ENCODE measurements at regions not wholly inside any gene's neighbourhood (a gene's known extent, or its start where the extent isn't known, plus 50 kb on each side); places are given as distances from the start of the nearest gene placed in this dataset.

DNA sequence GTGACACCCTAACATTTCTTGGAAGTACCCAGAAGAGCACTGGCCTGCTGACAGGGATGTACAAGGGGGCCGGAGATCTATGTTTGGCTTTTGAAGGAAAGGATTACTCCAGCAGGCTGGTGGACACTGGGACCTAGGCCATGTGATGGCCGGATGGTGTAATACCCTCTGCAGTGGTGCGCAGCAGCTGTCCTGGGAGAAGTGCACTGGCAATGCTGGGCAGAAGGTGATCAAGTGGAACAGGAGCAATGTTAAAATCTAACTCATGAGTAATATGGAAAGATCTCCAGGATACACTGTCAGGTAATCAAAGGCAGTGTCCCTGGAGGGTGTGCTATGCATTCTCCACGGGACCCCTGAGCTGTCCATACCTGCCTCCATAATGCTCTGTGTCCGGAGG, 71.2 kb upstream of the POMGNT2 start:
- no peak for DNase-seq

DNA sequence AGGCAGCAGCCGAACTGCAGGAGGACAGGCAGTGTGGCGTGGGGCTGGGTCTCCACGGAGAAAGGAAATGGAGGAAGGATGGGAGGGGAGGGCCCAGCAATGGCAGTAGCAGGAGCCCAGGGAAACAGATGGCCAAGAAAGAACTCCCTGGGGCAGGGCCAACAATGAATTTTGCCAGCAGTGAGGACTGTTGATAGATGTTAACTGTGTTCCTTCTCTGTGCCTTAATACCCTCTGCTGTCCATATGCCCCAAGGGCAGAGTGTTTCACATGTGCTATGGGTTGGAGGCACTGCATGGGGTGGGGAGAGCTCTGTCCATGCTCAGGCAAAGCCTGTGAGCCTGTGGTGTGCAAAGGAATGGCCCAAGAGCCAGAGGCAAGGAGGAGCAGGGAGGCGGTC, 70.8 kb upstream of the POMGNT2 start:
- DNase-seq = no peak

DNA sequence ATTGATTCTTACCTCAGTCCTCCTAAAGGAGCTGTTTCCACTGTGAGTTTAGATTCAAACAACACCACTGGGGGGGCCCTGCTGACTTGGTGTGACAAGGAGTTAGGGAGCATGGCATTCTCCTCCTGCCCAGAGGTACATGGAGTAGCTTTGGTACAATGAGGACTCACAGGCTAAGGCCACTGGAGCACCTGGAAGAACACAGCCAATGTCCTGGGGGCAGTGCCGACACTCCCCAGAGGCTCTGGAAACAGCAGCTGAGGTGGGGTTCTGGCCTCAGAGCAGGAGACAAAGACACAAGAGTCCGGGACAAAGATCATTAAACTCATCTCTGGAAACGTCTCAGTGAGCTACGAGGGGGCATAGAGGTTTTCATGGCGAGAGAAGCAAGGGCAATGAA, 69.7 kb upstream of the POMGNT2 start:
- no peak for DNase-seq

DNA sequence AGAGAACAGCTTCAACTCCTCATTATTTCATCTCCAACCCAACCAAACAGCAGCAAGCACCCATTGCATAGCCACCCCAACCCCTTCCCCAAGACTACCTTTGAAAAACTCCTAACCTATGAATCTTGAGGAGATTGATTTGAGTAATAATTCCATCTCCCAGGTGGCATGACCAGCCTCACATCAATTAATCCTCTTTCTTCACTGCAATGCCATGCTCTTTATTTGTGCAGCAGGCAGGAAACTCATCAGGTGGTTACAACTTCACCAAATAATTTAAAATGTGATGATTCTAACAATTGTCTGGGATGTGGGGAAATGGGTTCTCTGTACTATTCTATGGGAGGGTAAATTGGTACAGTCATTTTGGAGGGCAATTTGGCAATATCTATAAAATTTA, 68.1 kb upstream of the POMGNT2 start:
- no peak for DNase-seq

DNA sequence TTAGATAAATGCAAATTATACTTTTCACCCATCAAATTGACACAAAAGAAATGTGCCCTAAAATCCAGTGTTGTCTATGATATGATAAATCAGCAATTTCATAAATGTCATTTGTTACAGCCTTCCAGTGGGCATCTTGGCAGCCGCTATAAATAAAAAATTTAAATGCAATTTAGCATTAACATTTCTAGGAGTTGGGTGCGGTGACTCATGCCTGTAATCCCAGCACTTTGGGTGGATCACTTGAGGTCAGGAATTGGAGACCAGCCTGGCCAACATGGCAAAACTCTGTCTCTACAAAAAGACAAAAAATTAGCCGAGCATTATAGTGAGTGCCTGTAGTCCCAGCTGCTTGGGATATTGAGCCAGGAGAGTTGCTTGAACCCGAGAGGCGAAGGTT, 65.9 kb upstream of the POMGNT2 start:
- DNase-seq = no peak

DNA sequence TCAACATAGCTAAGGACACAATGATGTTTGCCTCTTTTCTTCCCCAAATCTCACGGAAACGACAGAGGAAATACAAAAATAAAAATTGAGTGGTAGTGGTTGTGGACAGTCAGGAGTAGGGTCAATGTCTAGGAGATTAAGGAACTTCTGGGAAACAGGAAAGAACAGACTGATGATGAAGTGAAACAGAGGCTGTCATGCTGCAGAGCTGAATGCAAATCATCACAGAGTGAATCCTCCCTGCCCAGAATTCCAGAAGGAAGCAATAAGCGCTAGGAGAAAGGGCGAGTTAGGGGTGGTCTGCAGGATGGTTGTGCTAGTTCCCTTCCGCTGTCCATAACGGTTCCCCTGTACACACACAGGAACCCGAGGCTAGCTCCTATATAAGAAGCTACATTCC, 64.7 kb upstream of the POMGNT2 start:
- DNase-seq = no peak

DNA sequence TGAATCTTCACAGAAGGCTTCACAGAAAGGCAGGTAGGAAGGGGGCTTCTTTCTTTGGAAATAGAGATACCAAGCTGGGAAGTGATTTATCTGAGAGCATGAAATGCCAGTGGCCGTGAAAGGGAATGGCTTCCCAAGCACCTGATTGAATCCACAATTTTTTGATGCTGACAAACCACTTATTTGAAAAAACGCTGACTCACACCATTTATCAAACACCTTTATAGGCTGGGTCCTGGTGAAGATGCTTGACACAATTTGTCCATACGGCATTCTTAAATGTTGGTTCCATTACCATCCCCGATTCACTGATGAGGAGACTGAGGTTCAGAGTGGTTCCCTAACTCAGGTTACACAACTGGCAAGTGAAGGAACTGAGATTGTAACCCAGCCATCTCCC, 64.1 kb upstream of the POMGNT2 start:
- no peak for DNase-seq

DNA sequence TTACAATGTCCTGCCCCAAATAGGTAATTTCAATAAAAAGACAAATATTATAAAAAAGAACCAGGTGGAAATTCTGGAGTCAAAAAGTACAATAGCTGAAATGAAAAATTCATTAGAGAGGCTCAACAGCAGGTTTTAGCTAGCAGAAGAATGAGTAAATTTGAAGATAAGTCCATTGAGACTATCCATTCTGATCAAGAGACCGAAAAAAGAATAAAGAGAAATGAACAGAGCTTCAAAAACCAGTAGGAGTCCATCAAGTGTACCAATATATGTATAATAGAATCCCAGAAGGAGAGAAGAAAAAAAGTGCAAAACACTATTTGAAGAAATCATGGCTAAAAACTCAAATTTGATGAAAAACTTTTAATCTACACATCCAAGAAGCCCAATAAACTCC, 60.5 kb upstream of the POMGNT2 start:
- no peak for DNase-seq

DNA sequence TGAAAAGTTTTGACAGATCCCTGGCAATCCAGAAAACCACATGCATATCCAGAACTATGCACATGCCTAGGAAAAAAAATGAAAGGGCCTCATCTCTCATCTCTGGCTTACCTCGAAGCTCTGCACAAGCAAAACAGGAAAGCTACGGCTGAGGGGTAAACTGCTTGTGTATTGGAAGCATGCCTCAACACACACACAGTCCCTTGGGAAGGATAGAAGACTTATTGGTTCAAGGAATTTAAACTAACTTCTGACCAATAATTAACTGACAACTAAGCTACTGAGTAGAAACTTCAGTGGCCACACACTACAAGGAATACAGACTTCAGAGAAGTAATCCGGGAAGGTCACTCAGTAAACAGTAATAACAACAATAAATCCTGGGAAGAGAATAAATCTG, 59.9 kb upstream of the POMGNT2 start:
- DNase-seq = no peak

DNA sequence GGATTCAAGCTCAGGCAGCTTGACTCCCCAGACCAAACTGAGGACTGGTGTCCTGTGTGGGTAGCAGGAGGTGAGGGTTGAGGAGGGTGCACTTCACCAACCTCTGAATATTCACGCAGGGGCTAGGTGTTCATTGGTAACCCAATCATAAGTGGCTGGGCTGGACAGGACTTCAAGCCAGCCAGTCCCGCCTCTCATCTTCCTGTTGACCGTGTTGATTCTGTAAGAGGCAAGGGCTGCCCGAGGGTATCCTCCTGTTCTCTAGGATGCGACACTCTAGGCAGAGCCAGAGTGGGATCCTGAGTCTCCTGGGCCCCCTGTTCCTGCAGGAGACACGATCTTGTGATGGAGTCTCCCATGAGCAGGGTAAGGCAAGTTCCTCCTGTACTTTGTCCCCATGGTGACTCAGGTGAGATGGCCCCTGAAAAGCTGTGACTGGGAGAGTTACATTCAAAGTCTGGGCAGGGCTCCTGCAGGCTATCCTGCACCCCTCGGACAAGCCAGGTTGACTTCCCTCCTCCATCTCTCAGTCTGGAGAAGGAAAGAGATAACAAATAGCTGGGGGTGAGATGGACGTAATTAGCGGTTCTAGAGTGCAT, 58.1 kb upstream of the POMGNT2 start:
- no peak for DNase-seq

DNA sequence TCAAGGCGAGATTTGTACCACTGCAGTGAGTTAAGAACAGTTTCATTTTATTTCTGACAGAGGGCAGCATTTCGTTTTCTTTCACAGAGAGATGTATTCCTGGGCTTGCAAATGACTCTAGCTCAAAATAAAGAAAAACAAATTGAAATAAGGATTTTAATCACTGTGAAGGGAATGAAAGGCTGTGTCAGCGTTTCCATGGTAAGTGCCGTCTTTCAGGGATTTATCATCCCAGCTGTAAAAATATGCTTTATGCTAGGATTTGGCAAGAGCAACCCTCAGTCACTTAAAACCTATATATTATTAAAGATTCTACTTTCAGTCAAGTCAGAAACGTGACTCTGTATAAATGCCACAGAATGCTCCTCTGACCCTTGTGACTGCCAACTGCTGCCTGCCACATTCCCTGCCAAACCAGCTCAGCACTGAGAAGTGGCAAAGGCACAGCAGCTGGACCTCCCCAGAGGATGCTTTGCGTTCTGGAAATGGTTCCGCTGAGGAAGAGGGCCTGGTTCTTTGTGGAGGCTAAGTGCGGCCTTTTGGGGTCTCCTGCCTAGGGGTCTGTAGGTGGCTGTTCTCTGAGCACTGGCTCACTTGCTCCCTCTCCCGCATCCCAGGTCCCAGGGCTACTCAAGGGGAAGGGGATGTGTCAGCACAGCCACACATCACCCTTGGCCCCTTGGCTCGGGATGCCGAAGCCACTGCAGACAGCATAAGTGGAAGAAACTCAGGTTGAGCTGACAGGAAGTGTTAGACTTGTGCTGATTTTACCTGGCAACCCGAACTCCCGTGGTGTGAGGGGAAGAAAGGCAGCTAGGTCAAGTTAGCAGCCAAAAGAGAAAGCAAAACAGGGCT, 56.6 kb upstream of the POMGNT2 start:
- DNase-seq = peak; percentile 18

DNA sequence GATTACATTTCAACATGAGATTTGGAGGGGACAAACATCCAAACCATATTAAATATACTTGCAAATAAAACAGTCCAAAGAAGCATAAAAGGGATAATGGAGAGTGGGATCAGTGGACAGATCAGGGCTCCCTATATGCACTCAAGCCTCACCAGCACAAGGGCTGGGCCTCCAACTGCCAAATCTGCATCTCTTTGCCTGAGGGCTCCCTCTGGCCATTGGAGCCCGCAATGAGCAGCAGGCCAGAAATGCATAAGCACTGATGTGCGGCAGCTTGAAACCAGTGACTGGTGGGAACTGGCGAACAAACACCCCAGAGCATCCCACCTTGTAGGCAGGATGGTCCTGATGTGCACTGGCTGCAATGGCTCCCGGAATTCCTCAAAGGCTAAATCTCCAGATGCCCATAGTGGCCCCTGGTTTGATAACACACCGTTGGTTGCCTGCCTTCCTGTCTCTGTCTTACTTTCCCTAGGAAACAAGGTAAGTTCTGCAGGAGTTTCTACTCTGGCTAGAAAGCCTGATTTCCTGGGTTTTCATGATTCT, 55.9 kb upstream of the POMGNT2 start:
- no peak for DNase-seq

DNA sequence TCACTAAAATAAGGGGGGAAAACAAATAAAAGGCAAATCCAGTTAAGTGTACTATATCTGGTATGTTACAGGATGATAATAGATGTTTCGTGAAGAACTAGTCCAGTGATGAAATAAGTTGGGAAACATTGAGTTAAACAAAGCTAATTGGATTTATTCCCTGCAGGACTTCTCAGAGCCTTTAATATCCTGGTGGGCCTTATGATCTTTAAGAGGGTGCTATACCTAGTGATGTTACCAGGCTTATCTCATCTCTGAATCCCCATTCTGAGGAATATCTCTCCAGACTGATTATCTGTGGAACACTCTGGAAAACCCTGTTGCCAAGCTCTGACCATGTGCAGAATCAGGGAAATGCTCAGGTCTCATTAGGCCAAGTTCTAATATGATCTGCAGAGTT, 54.8 kb upstream of the POMGNT2 start:
- DNase-seq = no peak

DNA sequence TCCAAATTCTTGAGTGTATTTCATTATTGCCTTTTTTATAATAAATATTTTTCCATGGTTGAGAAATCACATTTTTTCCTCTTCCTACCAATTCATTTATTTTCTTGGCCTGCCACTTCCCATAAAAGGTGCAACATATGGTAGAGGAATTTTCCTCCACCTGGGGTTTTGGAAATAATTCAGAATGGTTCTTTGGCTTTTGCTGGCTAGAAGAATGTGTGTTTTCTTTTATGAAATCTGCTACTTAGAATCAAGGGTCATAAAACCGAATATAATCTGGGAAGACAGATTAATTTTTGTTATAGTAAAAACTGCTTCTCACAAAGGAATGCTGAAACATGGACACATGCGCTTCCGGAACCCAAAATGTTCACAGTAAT, 54.0 kb upstream of the POMGNT2 start:
- no peak for DNase-seq

DNA sequence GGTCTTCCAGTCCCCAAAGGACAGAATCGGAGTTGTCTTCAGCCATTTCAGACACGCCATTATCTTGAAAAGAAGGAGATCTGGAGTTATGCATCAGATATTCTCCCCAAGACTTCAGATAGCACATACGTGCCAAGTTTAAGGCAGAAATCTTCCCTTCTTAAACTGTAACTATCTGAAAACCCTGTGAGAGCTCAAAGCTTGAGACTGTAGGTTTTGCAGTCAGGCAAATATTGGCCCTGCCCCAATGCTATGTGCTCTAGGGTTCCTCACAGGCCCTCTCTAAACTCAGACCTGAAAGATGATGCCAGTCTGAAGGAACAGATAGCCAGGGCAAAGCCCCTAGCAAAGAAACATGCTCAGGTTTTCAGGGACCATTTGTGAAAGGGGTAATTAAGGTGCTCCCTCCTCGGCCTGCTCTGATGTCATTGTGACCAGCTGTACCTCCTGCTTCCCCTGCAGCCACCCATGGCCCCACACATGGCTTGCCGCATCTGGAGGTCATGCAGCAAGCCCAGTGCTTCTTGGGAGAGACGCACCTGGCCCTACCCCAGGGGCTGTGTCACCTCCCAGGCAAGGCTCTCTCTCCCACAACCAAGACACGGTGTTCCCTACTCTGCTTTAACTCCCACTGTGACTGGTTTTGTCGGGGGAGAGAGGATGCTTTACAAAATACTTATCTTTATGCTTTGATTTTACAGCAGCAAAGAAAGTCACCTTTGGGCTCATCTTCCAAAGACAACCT, 53.4 kb upstream of the POMGNT2 start:
- DNase-seq = no peak

DNA sequence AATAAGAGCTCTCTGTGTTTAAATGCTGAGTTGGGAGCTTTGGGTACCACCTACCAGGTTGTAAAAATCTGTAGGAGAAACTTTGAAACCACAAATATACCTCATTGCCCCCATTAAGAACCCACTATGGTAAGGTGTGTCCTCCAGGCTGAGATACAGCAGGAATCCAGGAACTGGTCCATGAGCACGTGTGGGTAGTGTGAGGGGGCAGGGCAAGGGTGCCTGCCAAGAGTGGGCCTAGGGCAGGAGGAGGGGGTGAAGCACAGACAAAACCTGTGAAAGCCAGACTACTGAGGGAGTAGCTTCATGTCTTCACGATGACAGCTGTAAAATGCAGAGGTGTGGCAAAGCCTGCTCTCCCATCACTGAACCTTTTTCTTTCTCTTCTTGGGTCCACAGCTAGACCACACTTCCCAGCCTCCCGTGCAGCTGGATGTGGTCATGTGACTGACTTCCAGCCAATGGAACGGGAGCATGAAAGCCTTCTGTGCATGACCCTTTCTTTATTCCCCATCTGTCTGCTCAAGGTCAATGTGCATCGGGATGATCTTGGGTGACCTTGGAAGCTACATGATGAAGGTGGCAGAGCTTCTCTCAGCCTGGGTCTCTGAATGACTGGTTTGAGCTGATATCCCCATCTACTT, 51.1 kb upstream of the POMGNT2 start:
- DNase-seq = no peak

DNA sequence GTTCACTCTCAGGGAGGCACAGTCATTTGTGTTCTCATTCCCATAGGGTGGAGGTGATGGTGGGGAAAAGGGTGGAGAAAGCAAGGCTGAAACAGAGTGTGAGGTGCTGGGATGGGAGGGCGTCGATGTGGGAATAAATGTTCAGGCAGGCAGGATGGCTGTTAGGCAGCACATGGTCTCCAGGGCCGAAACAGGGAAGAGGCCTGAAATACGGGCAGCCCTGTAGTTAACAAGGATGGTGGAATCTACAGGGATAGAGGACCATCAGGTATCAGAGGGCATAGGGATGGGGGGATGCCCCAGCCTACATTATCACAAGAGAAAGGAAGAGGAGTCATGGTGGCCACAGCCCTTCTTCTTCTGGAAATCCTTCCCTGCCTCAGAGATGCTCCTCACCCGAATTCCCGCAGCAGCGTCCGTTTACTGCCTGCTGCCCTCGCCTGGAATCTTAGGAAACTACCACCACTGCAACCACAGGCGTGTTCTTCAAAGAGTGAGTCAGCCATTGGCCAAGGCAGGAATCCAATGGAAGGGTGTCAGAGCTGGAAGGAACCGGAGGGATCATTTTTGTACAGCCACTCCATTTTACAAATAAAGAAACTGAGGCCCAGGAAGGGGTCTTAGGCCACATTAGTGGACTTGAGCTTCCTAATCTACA, 49.7 kb upstream of the POMGNT2 start:
- no peak for DNase-seq
